Ishikawa (cell line): ENCODE measurements at regions not wholly inside any gene's neighbourhood (a gene's known extent, or its start where the extent isn't known, plus 50 kb on each side); places are given as distances from the start of the nearest gene placed in this dataset.

Experiments used
- CEBPB ChIP-seq: IDR thresholded peaks from 2 replicates; pipeline ENCODE4 v1.6.1; 2012
- EGR1 ChIP-seq: IDR thresholded peaks from 2 replicates; pipeline ENCODE4 v1.6.1; 2012
- EP300 ChIP-seq: IDR thresholded peaks from 2 replicates; pipeline ENCODE4 v1.6.1; 2012; ENCODE audit warnings: borderline replicate concordance
- FOXM1 ChIP-seq: IDR thresholded peaks from 2 replicates; pipeline ENCODE4 v1.6.1; 2012; ENCODE audit warnings: low read depth, borderline replicate concordance
- MAX ChIP-seq: IDR thresholded peaks from 2 replicates; pipeline ENCODE4 v1.6.1; 2012
- NFIC ChIP-seq: IDR thresholded peaks from 2 replicates; pipeline ENCODE4 v1.6.1; 2012
- RAD21 ChIP-seq: IDR thresholded peaks from 2 replicates; pipeline ENCODE4 v1.6.1; 2012; ENCODE audit warnings: low read depth
- REST ChIP-seq: IDR thresholded peaks from 2 replicates; pipeline ENCODE4 v1.6.1; 2012; ENCODE audit warnings: low read depth, mild to moderate bottlenecking
- TAF1 ChIP-seq: IDR thresholded peaks from 2 replicates; pipeline ENCODE4 v1.6.1; 2012; ENCODE audit warnings: low read depth, mild to moderate bottlenecking
- TCF12 ChIP-seq: IDR thresholded peaks from 2 replicates; pipeline ENCODE4 v1.6.1; 2012; ENCODE audit warnings: low read depth
- USF1 ChIP-seq: IDR thresholded peaks from 2 replicates; pipeline ENCODE4 v1.6.1; 2012
- YY1 ChIP-seq: IDR thresholded peaks from 2 replicates; pipeline ENCODE4 v1.6.1; 2012; ENCODE audit warnings: low read depth

GRCh38 chr3:24834442-24834841 is 339.8 kb upstream of the THRB start:
- TF ChIP-seq REST (no peak), RAD21 (no peak), EGR1 (no peak), TCF12 (no peak), TAF1 (no peak), CEBPB (no peak), USF1 (no peak), EP300 (no peak), FOXM1 (no peak), MAX (no peak), NFIC (no peak), YY1 (no peak)
